ENCODE measurements at regions not wholly inside any gene's neighbourhood (a gene's known extent, or its start where the extent isn't known, plus 50 kb on each side); places are given as distances from the start of the nearest gene placed in this dataset.

- no peak for TF ChIP-seq CTCF (IDR thresholded peaks at IDR 0.05)
- TF ChIP-seq POLR2AphosphoS5 (IDR thresholded peaks at IDR 0.05): no peak
- TF ChIP-seq EP300 (IDR thresholded peaks at IDR 0.05): no peak
- no peak for TF ChIP-seq POLR2A (IDR thresholded peaks at IDR 0.05)
Measured at GRCh38 chr6:140068801-140069200, 694.4 kb upstream of the CITED2 start.
